Inflammatory macrophage treated with lipopolysaccharide for 4 hours (primary cell): ENCODE measurements at regions not wholly inside any gene's neighbourhood (a gene's known extent, or its start where the extent isn't known, plus 50 kb on each side); places are given as distances from the start of the nearest gene placed in this dataset.
"Not testable (repeated sequence)": the region's sequence is repeated elsewhere in the genome, so short reads cannot be mapped to it uniquely, and the experiment has no call there.

Experiments
- DNase-seq: peaks from one replicate; pipeline ENCODE4 v3.0.0-alpha.2; 2020

GRCh38 chr3:197404030-197404429 is 105.6 kb upstream of the DLG1 start:
- DNase-seq: no peak

- DNase-seq: not testable (repeated sequence)
These were observed 104.0 kb upstream of the DLG1 start for GRCh38 chr3:197402401-197402800.

- no peak for DNase-seq
These were observed 101.1 kb upstream of the DLG1 start for GRCh38 chr3:197399486-197399885.

GRCh38 chr3:197398286-197398878 is 100.0 kb upstream of the DLG1 start:
- DNase-seq: peak; percentile 40

- DNase-seq: no peak
These were observed 99.4 kb upstream of the DLG1 start for GRCh38 chr3:197397838-197398237.

GRCh38 chr3:197394464-197395321 is 96.3 kb upstream of the DLG1 start:
- DNase-seq: no peak

- not testable (repeated sequence) for DNase-seq
These were observed 95.7 kb upstream of the DLG1 start for GRCh38 chr3:197394126-197394463.

- no peak for DNase-seq
These were observed 95.3 kb upstream of the DLG1 start for GRCh38 chr3:197393711-197394110.

GRCh38 chr3:197392961-197393360 is 94.5 kb upstream of the DLG1 start:
- no peak for DNase-seq

GRCh38 chr3:197381371-197381770 is 83.0 kb upstream of the DLG1 start:
- no peak for DNase-seq

- no peak for DNase-seq
These were observed 82.4 kb upstream of the DLG1 start for GRCh38 chr3:197380786-197381185.

- DNase-seq: peak; percentile 16
These were observed 80.7 kb upstream of the DLG1 start for GRCh38 chr3:197378985-197379718.

- no peak for DNase-seq
These were observed 78.5 kb upstream of the DLG1 start for GRCh38 chr3:197376735-197377555.

- no peak for DNase-seq
These were observed 77.6 kb upstream of the DLG1 start for GRCh38 chr3:197376020-197376419.

GRCh38 chr3:197375001-197375441 is 76.6 kb upstream of the DLG1 start:
- no peak for DNase-seq

- no peak for DNase-seq
These were observed 74.7 kb upstream of the DLG1 start for GRCh38 chr3:197373096-197373495.

- DNase-seq: no peak
These were observed 73.7 kb upstream of the DLG1 start for GRCh38 chr3:197372047-197372661.

- DNase-seq: no peak
These were observed 73.2 kb upstream of the DLG1 start for GRCh38 chr3:197371591-197372046.

GRCh38 chr3:197369545-197369944 is 71.1 kb upstream of the DLG1 start:
- DNase-seq: no peak

- DNase-seq: no peak
These were observed 70.4 kb upstream of the DLG1 start for GRCh38 chr3:197368821-197369220.

- DNase-seq: no peak
These were observed 69.9 kb upstream of the DLG1 start for GRCh38 chr3:197368330-197368729.

GRCh38 chr3:197367081-197367780 is 68.8 kb upstream of the DLG1 start:
- no peak for DNase-seq
